Transverse colon (tissue), 3 donors: ENCODE measurements at regions not wholly inside any gene's neighbourhood (a gene's known extent, or its start where the extent isn't known, plus 50 kb on each side); places are given as distances from the start of the nearest gene placed in this dataset.

ENCODE experiments used
- CTCF ChIP-seq, 5 experiments: fragments of 200-600 bp in 3 of 5; fragments of 450-650 bp in 2 of 5; sonication (generic) in 3 of 5; IDR thresholded peaks; 1 replicate in 2 of 5; 2 replicates in 3 of 5; pipeline ENCODE4 v1.5.1; 2016 to 2017; ENCODE audit warnings: antibody characterized with exemption in 5 of 5, inconsistent platforms in 3 of 5, mild to moderate bottlenecking in 2 of 5, moderate library complexity in 1 of 5
- EP300 ChIP-seq: sonication (generic); formaldehyde crosslinking; IDR thresholded peaks from one replicate; pipeline ENCODE4 v1.6.1; 2017; ENCODE audit warnings: antibody characterized with exemption, low read depth
- POLR2A ChIP-seq: fragments of 450-650 bp; IDR thresholded peaks from one replicate; pipeline ENCODE4 v1.6.1; 2016; ENCODE audit warnings: antibody characterized with exemption, mild to moderate bottlenecking, moderate library complexity

- TF ChIP-seq CTCF (IDR thresholded peaks at IDR 0.05): no peak
- no peak for TF ChIP-seq POLR2A
- no peak for TF ChIP-seq EP300
Observed at GRCh38 chr5:117803533-117803932, 1184.8 kb downstream of the DTWD2 start.
